ENCODE measurements at regions not wholly inside any gene's neighbourhood (a gene's known extent, or its start where the extent isn't known, plus 50 kb on each side); places are given as distances from the start of the nearest gene placed in this dataset.

- TF ChIP-seq CTCF (IDR thresholded peaks at IDR 0.05) (no peak), POLR2AphosphoS5 (IDR thresholded peaks at IDR 0.05) (no peak), EP300 (IDR thresholded peaks at IDR 0.05; ENCODE audit: low read depth) (no peak)
Measured at GRCh38 chr3:159904455-159904854, 84.2 kb upstream of the IL12A start.
